ENCODE measurements at regions not wholly inside any gene's neighbourhood (a gene's known extent, or its start where the extent isn't known, plus 50 kb on each side); places are given as distances from the start of the nearest gene placed in this dataset.

DNA sequence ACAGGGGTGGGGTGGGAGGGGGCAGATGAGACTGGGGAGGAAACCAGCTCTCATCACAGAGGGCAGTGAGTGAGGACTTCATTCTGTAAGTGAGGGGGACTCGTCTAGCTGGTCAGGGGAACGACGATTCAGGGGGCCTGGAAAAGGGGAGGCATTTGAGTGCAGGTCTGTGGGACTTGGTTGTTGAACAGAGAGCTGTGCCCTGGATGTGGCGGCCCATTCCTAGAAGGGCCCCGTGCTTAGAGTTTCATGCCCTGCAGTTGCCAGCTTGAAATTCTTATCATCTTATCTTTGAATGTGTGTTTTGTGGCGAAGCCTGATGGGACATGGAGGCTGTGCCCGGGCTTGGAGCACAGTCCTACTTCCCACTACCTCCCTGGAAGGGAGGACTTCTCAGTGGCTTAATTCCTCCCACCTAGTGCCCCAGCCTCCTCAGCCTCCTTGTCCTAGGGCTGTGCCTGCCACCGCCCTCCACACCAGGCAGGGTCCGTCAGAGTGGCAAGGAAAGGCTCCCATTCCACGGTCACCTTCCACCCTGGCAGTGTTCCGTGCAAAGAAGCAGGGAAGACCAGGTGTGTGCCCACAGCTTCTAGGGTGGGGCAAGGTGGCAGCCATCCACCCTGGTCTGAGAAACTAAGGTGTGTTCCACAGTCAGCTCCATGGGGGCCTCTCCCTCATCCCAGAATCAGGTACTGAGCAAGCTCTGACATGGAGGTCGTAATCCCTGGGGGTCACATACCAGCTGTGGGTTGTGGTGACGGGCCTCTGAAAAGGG, 59.7 kb upstream of the LMO1 start:
- DNase-seq (ENCODE audit: low spot score), result no peak

GRCh38 chr11:8321876-8322275, 58.2 kb upstream of the LMO1 start:
- no peak for DNase-seq (ENCODE audit: low spot score)

DNA sequence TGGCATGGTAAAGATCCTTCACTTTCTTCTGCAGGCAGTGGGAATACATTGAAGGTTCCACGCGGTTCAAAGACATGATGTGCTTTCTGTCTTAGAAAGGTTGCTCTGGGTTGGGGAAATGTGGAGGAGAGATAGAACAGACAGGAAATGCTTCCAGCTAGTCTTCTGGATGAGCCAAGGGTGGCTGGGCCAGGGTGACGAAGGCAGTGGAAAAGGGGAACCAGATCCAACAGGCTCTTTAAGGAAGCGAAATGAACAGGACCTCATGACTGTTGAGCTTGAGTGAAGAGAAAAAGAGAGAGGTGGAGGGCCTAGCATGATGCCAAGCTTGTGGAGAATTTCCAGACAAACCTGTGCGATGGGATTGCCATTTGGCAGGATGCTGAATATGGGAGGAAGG, 56.4 kb upstream of the LMO1 start:
- no peak for DNase-seq (ENCODE audit: low spot score)

DNA sequence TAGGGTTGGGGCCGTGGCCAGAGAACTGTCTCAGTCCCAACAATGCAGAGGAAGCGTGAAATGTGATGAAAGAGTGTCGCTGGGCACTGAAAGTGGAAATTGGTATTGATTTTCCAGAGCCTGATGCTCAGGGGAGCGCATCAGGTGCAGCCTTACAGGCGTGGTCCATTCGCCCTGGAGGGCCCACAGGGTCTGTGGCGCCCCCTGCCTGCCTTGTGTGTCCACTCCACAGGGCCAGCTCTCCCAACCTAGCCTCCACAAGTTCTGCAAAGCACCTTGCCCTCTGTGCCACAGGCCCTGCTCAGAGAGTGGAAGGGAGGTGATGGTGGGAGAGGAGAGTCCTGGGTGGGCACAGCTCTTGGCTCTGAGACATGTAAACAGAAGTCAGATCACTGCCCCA, 54.9 kb upstream of the LMO1 start:
- DNase-seq (ENCODE audit: low spot score), result no peak

GRCh38 chr11:8317159-8317558, 53.5 kb upstream of the LMO1 start:
- no peak for DNase-seq (ENCODE audit: low spot score)

DNA sequence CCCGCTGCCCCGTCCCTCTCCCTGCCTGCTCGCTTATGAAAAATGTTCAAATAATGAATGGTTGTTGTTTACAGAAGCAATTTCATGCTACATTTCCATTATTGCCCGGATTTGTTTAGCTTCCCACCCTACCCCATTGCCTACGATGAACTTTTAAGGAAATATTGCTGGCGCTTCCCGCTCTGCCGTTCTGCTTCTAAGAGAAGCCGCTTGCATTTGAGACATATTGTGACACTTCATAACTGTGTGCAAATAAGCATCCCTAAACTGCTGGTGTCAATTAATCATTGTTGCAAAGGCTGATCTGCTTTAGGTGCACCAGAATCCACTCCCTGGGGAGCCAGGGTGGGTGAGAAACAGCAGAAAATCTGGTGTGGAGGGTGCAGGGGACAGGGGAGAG, 52.3 kb upstream of the LMO1 start:
- DNase-seq (ENCODE audit: low spot score), result no peak

DNA sequence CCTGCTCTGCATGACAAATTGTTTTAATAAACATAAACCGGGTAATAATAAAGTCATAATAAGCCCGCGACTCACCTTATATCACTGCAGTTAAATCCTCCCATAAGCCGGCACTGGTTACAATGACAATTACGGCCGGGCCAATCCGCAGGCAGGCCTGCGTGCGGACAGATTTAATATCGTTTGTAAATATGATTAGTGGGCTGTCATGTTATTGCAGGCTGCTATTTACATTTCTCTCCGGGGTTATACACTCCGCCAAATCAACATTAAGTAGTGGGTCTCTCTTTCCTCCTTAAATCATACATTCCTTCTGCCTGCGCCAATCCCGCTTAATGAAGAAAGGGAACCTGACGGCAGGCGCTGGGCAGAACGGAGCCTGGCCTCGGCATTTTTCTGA, 51.8 kb upstream of the LMO1 start:
- no peak for DNase-seq (ENCODE audit: low spot score)

DNA sequence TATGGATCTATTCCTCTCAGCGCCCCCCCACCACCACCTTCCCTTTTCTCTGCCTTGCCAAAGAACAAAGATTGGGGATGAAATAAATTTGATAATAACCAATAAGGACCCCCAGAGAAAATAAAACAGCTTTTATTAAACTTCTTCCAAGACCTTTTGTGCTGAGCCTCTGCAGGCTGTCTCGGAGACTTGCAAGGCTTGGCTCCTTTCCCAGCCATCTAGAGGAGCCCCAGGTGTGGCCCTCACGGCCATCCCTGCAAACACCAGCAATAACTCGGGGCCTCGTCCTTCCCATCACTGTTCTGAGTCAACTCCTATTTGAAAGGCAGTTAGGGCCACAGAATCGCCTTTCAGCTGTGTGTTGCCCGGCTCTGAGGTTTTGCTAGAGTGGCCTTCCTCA, 51.2 kb upstream of the LMO1 start:
- no peak for DNase-seq (ENCODE audit: low spot score)

DNA sequence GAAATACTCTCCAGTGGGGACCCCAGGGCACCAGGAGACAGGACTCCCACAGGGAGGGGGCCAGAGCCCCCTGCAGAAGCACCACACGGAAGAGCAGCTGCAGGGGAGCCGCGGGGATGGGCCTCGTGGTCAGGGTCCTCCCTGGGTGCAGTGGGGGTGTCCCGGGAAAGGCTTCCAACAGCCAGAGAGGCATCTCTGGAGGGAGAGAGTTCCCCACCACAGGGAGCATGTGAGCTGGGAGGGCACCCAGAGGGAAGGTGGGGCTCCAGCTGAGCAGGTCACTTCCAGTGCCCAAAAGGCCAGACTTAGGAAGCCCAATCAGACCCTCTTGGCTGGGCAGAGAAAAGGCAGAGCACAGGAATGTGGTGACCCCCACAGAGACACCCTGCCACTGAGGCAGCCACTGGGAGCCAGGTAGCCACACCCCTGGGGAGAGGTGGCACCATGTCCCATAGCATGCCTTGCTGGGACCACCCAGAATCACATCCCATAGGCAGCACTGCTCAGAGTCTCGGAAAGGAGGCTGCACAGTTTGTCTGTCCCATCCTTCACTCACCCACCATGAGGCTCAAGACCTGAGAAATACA, 49.9 kb upstream of the LMO1 start:
- no peak for DNase-seq (ENCODE audit: low spot score)
